BJ (cell line): ENCODE measurements at regions not wholly inside any gene's neighbourhood (a gene's known extent, or its start where the extent isn't known, plus 50 kb on each side); places are given as distances from the start of the nearest gene placed in this dataset.

ENCODE experiments used
- CTCF ChIA-PET: fragments of 350-600 bp; formaldehyde crosslinking; extraction: SDS; loops from one replicate; lab custom pipeline; 2021; ENCODE audit warnings: antibody characterized with exemption, inconsistent platforms; lab: Yijun Ruan, JAX
- POLR2A ChIA-PET: fragments of 300-600 bp; sonication (Branson Sonifier 250); formaldehyde crosslinking; extraction: SDS; loops from one replicate; lab custom pipeline; 2021; ENCODE audit warnings: antibody characterized with exemption; lab: Charles Lee
- DNase-seq: peaks from one replicate; pipeline ENCODE4 v3.0.0-alpha.2; 2011; ENCODE audit warnings: low read depth
- H3K27me3 ChIP-seq: 2 replicates; pipeline ENCODE4 v1.6.0; 2011; ENCODE audit warnings: low read length; ENCODE audit not compliant: control insufficient read depth, insufficient read depth
- H3K36me3 ChIP-seq: 2 replicates; pipeline ENCODE4 v1.5.1; 2011; ENCODE audit warnings: low read length; ENCODE audit not compliant: control insufficient read depth, insufficient read depth
- H3K4me3 ChIP-seq: 2 replicates; pipeline ENCODE4 v1.5.1; 2011; ENCODE audit warnings: low read depth, mild to moderate bottlenecking, control low read depth, low read length
- TF ChIP-seq, protein P1 (sequence below): IDR thresholded peaks from 2 replicates; pipeline ENCODE4 v1.5.1; 2011; ENCODE audit warnings: low read depth, mild to moderate bottlenecking, control low read depth, inconsistent platforms, low read length, moderate library complexity; ENCODE audit not compliant: insufficient read depth

GRCh38 chr9:38337706-38338264 lies 54.7 kb upstream of the ALDH1B1 start:
- TF ChIP-seq, protein P1, sequence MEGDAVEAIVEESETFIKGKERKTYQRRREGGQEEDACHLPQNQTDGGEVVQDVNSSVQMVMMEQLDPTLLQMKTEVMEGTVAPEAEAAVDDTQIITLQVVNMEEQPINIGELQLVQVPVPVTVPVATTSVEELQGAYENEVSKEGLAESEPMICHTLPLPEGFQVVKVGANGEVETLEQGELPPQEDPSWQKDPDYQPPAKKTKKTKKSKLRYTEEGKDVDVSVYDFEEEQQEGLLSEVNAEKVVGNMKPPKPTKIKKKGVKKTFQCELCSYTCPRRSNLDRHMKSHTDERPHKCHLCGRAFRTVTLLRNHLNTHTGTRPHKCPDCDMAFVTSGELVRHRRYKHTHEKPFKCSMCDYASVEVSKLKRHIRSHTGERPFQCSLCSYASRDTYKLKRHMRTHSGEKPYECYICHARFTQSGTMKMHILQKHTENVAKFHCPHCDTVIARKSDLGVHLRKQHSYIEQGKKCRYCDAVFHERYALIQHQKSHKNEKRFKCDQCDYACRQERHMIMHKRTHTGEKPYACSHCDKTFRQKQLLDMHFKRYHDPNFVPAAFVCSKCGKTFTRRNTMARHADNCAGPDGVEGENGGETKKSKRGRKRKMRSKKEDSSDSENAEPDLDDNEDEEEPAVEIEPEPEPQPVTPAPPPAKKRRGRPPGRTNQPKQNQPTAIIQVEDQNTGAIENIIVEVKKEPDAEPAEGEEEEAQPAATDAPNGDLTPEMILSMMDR, result no peak
- ChIA-PET CTCF (interaction anchor here (1.0 to 1.2 kb wide), 2 partner anchors 9 to 62 kb away, joined by 3 to 4 read pairs; no protein-coding TSS in a partner anchor), POLR2A (no interaction called here)
- Histone ChIP-seq H3K4me3 (no peak overlapping the region), H3K27me3 (peaks cover 12% of the 10 kb centered on the region), H3K36me3 (no peaks in the 10 kb centered on the region)
- no peak for DNase-seq

GRCh38 chr9:38337181-38337580 lies 55.3 kb upstream of the ALDH1B1 start:
- DNase-seq, result no peak
- H3K27me3 ChIP-seq, result peaks cover 9% of the 10 kb centered on the region
- no peaks in the 10 kb centered on the region for H3K36me3 ChIP-seq
- no peak overlapping the region for H3K4me3 ChIP-seq
- POLR2A ChIA-PET, result no interaction called here
- CTCF ChIA-PET, result no interaction called here
- TF ChIP-seq, protein P1, result no peak

- CTCF ChIA-PET, result interaction anchor here (1.0 to 1.8 kb wide), 3 partner anchors 8 to 27 kb away, joined by 3 to 4 read pairs (median 3); no protein-coding TSS in a partner anchor
- Histone ChIP-seq H3K36me3 (no peaks in the 10 kb centered on the region), H3K27me3 (peaks cover 8% of the 10 kb centered on the region), H3K4me3 (no peak overlapping the region)
- POLR2A ChIA-PET, result no interaction called here
- no peak for DNase-seq
- TF ChIP-seq, protein P1, result no peak
These were observed 56.2 kb upstream of the ALDH1B1 start for GRCh38 chr9:38336341-38336740.

- CTCF ChIA-PET, result interaction anchor here (1.0 to 1.8 kb wide), 3 partner anchors 9 to 28 kb away, joined by 3 to 4 read pairs (median 3); no protein-coding TSS in a partner anchor
- Histone ChIP-seq H3K36me3 (no peaks in the 10 kb centered on the region), H3K4me3 (no peak overlapping the region), H3K27me3 (peaks cover 8% of the 10 kb centered on the region)
- TF ChIP-seq, protein P1, result no peak
- no peak for DNase-seq
- POLR2A ChIA-PET, result no interaction called here
These were observed 56.8 kb upstream of the ALDH1B1 start for GRCh38 chr9:38335686-38336085.

GRCh38 chr9:38334234-38334633 lies 58.3 kb upstream of the ALDH1B1 start:
- H3K36me3 ChIP-seq, result no peaks in the 10 kb centered on the region
- TF ChIP-seq, protein P1, result peak; percentile 28
- DNase-seq, result no peak
- no peak overlapping the region for H3K4me3 ChIP-seq
- ChIA-PET CTCF (interaction anchor here (0.6 to 1.8 kb wide), 6 partner anchors 10 to 117 kb away, joined by 3 to 4 read pairs (median 4); no protein-coding TSS in a partner anchor), POLR2A (no interaction called here)
- H3K27me3 ChIP-seq, result peaks cover 10% of the 10 kb centered on the region
